Aorta (tissue), 5 donors: ENCODE measurements at regions not wholly inside any gene's neighbourhood (a gene's known extent, or its start where the extent isn't known, plus 50 kb on each side); places are given as distances from the start of the nearest gene placed in this dataset.

ENCODE experiments used
- ATAC-seq: fragments of 200-7000 bp; cut with Tn5 transposase; one replicate; pipeline ENCODE4 v1.9.1; 2022; ENCODE audit warnings: moderate library complexity; ENCODE audit not compliant: low FRiP score
- DNase-seq, 2 donors: peaks; one replicate each; pipeline ENCODE4 v3.0.0-alpha.2; 2020
- H3K27ac ChIP-seq, 2 donors: one replicate each; pipeline ENCODE4 v1.5.1; 2013; ENCODE audit warnings: low read length in 2 of 2, mild to moderate bottlenecking in 2 of 2, moderate library complexity in 2 of 2, control low read depth in 1 of 2, inconsistent platforms in 1 of 2, low read depth in 1 of 2
- H3K27me3 ChIP-seq, 2 donors: one replicate each; pipeline ENCODE4 v1.6.1; 2013; ENCODE audit warnings: control low read depth in 1 of 2, low read length in 1 of 2, mild to moderate bottlenecking in 1 of 2, moderate library complexity in 1 of 2; ENCODE audit not compliant: insufficient read depth in 2 of 2, control insufficient read depth in 1 of 2
- H3K36me3 ChIP-seq, 2 donors: one replicate each; pipeline ENCODE4 v1.6.1; 2013; ENCODE audit warnings: control low read depth in 1 of 2, low read length in 1 of 2, mild to moderate bottlenecking in 1 of 2; ENCODE audit not compliant: insufficient read depth in 2 of 2, control insufficient read depth in 1 of 2
- H3K4me1 ChIP-seq, 2 donors: one replicate each; pipeline ENCODE4 v1.6.1; 2013; ENCODE audit warnings: low read length in 2 of 2, control low read depth in 1 of 2, mild to moderate bottlenecking in 1 of 2, moderate library complexity in 1 of 2; ENCODE audit not compliant: insufficient read depth in 2 of 2, control insufficient read depth in 1 of 2
- H3K4me3 ChIP-seq, 2 donors: one replicate each; pipeline ENCODE4 v1.5.1; 2013; ENCODE audit warnings: low read length in 2 of 2, control low read depth in 1 of 2, mild to moderate bottlenecking in 1 of 2
- H3K9me3 ChIP-seq: one replicate; pipeline ENCODE4 v1.6.1; 2013; ENCODE audit warnings: mild to moderate bottlenecking, low read length; ENCODE audit not compliant: control insufficient read depth
- WGBS, 2 donors: extraction: QIAGEN DNeasy Blood & Tissue Kit; methylation state at CpG; one replicate each; pipeline ENCODE4 v1.1.7; 2013; 5-methylcytosine and 5-hydroxymethylcytosine counted together
- intact Hi-C, 2 donors: fragments of 100-400 bp; cut with DNase I; formaldehyde crosslinking; loops; one replicate each; pipeline versions ENCODE4 v1.14.2 to v1.15.0; 2022
- donor health status: healthy with polysubstance abuse.
- donor health status: Bipolar disorder and iron deficiency.
- donor health status: DM: no; HTN: no; CAD: no.
- donor health status: DM: no; HTN: no; CAD: no.
- donor health status: DM: yes; HTN: yes; CAD: no.

DNA sequence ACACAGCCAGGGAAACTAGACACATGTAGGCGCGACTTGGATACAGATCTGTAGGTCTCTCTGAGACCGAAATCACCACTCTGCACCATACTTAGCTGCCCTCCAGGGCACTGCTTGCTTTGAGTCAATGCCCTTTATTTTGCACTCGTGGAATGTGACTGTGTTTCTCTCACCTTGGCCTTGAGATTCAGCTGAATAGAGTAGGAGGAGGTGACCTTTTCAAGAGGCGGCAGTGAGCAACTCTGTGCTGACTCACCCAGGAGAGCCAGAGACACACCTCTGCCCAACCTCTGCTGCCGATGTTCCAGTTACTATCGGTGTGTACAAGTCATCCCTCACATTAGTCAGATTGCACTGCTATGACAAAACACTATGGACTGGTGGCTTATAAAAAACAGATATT is 583.4 kb downstream of the VRK1 start:
- ATAC-seq (no peak), DNase-seq (no peak)
- H3K9me3 ChIP-seq = peaks cover 2% of the 10 kb centered on the region
- H3K4me1 ChIP-seq = no peaks in the 10 kb centered on the region
- H3K27ac ChIP-seq = no peak overlapping the region
- intact Hi-C loops = no loop called here
- WGBS, 2 donors = 86% methylated on average over 7 of the region's 7 CpGs
- H3K27me3 ChIP-seq = peaks cover 0 to 2% of the 10 kb centered on the region in 2 donors
- no peak overlapping the region for H3K4me3 ChIP-seq
- H3K36me3 ChIP-seq = no peaks in the 10 kb centered on the region

DNA sequence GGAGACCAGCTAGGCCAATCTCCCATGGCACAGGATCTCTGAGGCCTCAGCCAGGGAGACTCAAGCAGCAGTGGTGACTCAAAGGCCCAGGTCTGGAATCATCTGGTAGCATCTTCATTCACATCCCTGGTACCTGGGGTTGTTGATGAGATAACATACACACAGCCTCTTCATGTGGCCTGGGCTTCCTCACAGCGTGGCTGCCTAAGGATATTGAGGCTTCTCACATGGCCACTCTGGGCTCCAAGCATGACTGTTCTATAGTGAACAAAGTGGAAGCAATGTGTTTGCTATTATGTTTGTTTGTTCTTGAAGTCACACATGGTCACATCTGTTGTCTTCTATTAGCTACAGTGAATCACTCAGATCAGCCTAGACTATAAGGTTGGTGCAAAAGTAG is 584.1 kb downstream of the VRK1 start:
- H3K9me3 ChIP-seq = peaks cover 2% of the 10 kb centered on the region
- no peaks in the 10 kb centered on the region for H3K4me1 ChIP-seq
- DNase-seq (no peak), ATAC-seq (no peak)
- no peak overlapping the region for H3K27ac ChIP-seq
- H3K36me3 ChIP-seq = no peaks in the 10 kb centered on the region
- no peak overlapping the region for H3K4me3 ChIP-seq
- intact Hi-C loops = no loop called here
- peaks cover 0 to 2% of the 10 kb centered on the region in 2 donors for H3K27me3 ChIP-seq
- WGBS, 2 donors = 79 to 83% methylated on average over 1 of the region's 1 CpG

DNA sequence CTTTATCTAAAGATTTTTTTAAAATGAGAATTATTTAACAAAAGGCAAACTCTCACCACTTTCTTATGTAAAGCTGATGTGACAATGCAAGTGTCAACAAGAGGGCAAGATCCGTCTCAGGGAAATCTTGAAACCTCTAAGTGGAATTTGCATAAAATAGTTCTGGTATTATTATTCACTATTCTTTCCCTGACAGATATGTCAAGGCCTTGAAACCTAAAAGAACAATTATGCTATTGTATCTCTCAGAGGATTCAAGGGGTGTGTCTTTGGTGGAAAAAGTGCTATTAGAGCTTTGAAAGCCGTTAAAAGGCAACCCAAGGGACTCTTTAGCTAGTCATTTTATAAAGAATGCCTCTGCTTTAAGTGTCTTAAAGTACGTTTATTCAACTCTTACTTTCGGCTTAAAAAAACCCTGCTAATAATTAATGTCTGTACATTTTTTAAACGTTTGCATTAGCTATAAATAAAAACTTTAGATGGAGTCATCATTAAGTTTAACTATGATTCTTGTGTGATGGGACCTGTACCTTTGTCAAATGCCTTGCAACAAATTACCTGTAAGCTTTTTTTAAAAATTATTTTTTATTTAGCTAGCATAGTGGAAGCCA is 585.5 kb downstream of the VRK1 start:
- no peak for ATAC-seq
- intact Hi-C loops = no loop called here
- Histone ChIP-seq H3K4me3 (no peak overlapping the region), H3K4me1 (no peaks in the 10 kb centered on the region), H3K27me3 (peaks cover 0 to 2% of the 10 kb centered on the region in 2 donors), H3K9me3 (peaks cover 2% of the 10 kb centered on the region), H3K27ac (no peak overlapping the region), H3K36me3 (no peaks in the 10 kb centered on the region)
- no peak for DNase-seq
- 18 to 22% methylated on average over 5 of the region's 5 CpGs for WGBS, 2 donors

DNA sequence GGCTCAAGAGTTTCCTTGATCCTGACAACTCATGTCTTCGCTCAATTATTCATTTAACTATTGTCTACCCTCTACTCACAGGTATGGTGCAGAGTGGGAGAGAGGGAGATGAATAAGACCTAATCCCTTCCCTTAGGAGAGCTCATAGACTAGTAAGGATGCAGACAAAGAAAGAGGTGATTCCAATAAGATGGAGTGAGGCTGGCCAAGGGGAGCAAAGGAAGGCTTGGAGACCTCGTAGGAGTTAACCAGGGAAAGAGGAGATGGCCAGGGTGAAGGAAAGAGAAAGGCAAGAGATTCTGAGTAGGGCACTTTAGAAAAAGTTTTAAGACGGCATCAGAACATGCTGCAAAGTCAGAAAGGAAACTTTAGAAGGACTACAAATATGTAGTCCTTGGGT is 588.5 kb downstream of the VRK1 start:
- Histone ChIP-seq H3K9me3 (peaks cover 2% of the 10 kb centered on the region), H3K27me3 (no peaks in the 10 kb centered on the region), H3K36me3 (no peaks in the 10 kb centered on the region), H3K27ac (no peak overlapping the region), H3K4me1 (no peaks in the 10 kb centered on the region), H3K4me3 (no peak overlapping the region)
- intact Hi-C loops = no loop called here
- ATAC-seq = no peak
- DNase-seq = no peak
- 74 to 77% methylated on average over 3 of the region's 3 CpGs for WGBS, 2 donors

DNA sequence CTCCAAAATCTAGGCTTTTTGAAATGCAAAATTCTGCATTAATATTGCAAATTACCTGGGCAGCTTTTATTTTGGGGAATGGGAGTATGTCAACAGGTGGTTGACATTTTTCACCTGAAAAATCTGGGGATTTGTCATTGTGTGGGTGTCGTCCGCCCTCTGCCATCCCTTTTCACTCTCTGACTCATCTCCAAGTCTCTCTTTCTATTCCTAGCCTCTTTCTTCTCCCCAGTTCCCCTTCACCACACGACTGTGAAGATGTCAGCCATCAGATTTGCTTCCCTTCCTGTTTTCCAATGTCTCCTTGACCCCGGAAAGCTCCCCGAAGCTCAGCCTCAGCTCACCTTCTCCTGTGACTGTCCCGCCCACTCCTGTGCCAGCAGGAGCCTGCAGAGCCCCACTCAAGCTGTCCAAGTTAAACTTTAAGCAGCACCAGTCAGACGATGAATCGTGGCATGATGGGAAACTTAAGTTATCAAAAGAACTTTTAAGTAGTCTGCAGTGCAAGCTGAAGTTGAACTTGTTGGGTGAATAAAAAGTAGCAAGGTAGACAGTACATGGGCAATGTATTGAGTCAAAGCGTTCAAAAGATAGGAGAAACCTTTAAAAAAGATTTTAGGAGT is 590.2 kb downstream of the VRK1 start:
- no peaks in the 10 kb centered on the region for H3K9me3 ChIP-seq
- no peaks in the 10 kb centered on the region for H3K36me3 ChIP-seq
- 33% methylated on average over 9 of the region's 9 CpGs for WGBS, 2 donors
- ATAC-seq = no peak
- no peaks in the 10 kb centered on the region for H3K27me3 ChIP-seq
- no peaks in the 10 kb centered on the region for H3K4me1 ChIP-seq
- intact Hi-C loops = no loop called here
- no peak overlapping the region for H3K27ac ChIP-seq
- no peak for DNase-seq
- no peak overlapping the region for H3K4me3 ChIP-seq

DNA sequence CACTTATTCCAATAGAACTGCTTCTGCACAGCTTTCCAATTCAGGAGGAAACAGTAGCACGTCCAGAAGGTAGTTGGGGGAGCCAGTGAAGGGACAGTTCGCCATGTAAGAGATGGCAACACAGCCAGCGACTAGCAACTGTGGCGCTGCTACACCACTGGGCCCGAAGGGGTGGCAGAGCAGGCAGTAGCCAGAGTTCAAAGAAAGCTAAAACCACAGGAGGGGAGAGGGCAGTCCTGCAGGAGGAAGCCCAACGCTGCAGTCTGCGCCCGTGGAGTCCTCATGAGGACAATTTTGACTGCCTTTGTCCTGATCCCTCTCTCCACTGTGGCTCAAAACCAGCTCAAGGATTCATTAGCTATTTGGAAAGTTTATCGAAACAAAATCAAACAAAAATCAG is 591.2 kb downstream of the VRK1 start:
- DNase-seq (no peak), ATAC-seq (no peak)
- 26 to 31% methylated on average over 9 of the region's 9 CpGs for WGBS, 2 donors
- no peak overlapping the region for H3K4me3 ChIP-seq
- no peaks in the 10 kb centered on the region for H3K4me1 ChIP-seq
- H3K27me3 ChIP-seq = no peaks in the 10 kb centered on the region
- no peaks in the 10 kb centered on the region for H3K36me3 ChIP-seq
- H3K9me3 ChIP-seq = no peaks in the 10 kb centered on the region
- H3K27ac ChIP-seq = no peak overlapping the region
- intact Hi-C loops = no loop called here

DNA sequence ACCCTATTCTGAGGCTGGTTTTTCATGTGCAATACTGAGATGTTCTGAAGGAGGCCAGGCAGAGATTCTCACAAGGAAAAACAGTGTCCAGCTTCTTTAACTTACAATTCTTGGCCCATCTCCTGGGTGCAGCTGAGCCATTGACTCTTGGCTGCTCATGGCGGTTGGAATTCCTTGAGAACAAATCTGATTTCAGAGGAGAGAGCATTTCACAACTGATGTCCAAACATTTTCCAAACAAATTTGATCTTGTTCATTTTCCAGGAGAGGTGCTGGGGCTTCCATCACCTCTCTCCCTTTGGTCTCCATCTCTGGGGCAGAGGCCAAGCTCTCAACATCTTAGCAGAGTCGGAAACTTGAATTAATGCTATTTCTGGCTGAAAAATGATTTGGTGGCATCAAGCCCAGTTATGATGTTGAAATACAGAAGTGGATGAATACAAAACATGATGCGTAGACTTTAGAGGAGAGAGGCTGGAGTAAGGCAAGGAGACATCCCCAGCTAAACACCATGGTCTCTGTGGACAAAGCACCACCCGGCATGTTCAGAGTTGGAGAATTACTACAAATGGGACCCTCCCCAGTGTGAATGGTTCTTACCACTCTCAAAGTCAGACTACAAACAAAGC is 593.0 kb downstream of the VRK1 start:
- Histone ChIP-seq H3K36me3 (no peaks in the 10 kb centered on the region), H3K9me3 (peaks cover 2% of the 10 kb centered on the region), H3K27ac (no peak overlapping the region), H3K27me3 (no peaks in the 10 kb centered on the region), H3K4me3 (no peak overlapping the region), H3K4me1 (no peaks in the 10 kb centered on the region)
- DNase-seq (no peak), ATAC-seq (peak; percentile 53)
- 46 to 53% methylated on average over 4 of the region's 4 CpGs for WGBS, 2 donors
- intact Hi-C loops = no loop called here

DNA sequence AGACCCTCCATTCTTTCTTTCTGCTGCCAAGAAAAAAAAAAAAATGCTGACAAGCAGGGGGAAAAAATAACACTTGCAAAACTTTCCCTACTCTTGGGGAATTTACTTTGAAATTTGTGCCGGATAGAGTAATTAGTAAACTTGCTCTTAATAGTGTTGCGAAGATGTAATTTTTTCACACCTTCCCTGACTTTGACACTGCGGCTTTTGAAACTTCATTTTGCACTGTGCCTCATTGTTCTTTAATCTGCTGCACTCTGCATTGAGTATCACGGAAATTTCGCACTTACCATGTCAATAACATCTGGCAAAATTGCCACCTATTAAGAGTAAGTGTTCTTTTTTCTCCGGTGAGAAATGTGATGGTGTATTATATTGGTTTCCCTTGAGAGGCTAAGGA is 596.1 kb downstream of the VRK1 start:
- Histone ChIP-seq H3K36me3 (no peaks in the 10 kb centered on the region), H3K4me1 (no peaks in the 10 kb centered on the region), H3K27ac (no peak overlapping the region), H3K27me3 (no peaks in the 10 kb centered on the region), H3K4me3 (no peak overlapping the region), H3K9me3 (peaks cover 2% of the 10 kb centered on the region)
- intact Hi-C loops = no loop called here
- 45 to 58% methylated on average over 6 of the region's 6 CpGs for WGBS, 2 donors
- ATAC-seq (no peak), DNase-seq (no peak)

DNA sequence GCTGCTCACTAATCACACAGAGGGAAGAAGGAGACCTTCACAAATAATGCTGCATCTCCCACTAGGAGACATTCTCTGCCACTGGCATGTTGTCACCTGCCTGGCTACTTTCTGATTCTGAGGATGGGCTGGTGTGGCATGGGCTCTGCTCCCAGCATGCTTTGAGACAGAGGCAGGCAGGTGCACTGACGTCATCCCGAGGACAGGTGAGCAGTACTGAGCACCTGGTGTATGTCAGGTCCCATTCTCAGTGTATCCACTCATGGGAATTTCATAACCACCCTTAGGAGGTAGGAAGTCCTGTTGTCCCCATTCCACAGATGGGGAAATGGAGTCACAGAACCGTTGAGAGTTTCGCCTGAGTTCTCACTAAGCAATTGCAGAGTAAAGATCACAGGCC is 597.9 kb downstream of the VRK1 start:
- Histone ChIP-seq H3K36me3 (no peaks in the 10 kb centered on the region), H3K9me3 (peaks cover 2% of the 10 kb centered on the region), H3K4me3 (no peak overlapping the region), H3K4me1 (no peaks in the 10 kb centered on the region), H3K27ac (no peak overlapping the region), H3K27me3 (no peaks in the 10 kb centered on the region)
- ATAC-seq = no peak
- no peak for DNase-seq
- intact Hi-C loops = no loop called here
- 82 to 83% methylated on average over 4 of the region's 4 CpGs for WGBS, 2 donors
